SKM-1 (cell line): ENCODE measurements at regions not wholly inside any gene's neighbourhood (a gene's known extent, or its start where the extent isn't known, plus 50 kb on each side); places are given as distances from the start of the nearest gene placed in this dataset.

ENCODE experiments used
- DNase-seq: peaks from one replicate; lab custom pipeline; 2025; ENCODE audit not compliant: unreplicated experiment; lab: John Stamatoyannopoulos, UW

DNA sequence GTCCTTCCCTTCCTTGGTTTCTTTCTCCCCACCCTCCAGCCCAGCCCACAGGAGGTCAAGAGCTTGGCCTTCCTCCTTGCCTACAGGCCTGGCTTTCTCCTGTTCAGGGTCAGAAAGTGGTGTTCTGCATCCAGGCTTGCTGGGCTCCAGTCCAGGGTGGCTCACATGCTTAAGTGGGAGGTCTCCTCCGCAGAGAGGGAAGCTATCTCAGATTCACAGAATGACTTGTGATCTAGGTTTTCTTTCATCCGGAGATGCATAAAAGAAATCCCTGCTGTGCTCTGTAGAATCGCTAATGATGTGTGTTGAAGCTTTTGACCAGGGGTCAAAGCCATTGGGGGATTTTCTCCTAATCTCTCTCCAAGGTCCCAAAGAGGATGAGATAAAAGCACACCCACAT, 382.3 kb upstream of the EEF2KMT start:
- DNase-seq = no peak

DNA sequence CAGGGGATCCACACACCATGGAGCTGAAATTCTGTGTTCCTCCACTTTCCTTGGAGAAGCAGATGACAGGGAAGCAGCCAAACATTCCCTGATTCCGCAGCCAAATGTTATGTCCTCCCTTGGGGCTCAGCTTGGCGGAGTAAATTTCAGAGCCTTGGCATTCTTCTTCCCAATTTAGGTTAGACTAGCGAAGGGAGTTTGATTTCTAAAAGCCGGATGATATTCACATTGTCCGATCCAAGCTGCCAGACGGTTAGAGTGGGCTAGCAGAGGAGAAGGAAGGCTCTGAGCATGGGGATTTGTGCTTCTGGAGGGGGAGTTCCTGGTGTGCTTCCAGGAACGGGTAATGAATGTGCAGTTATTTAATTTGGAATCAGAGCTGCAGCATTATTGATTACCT, 380.4 kb upstream of the EEF2KMT start:
- DNase-seq = no peak

DNA sequence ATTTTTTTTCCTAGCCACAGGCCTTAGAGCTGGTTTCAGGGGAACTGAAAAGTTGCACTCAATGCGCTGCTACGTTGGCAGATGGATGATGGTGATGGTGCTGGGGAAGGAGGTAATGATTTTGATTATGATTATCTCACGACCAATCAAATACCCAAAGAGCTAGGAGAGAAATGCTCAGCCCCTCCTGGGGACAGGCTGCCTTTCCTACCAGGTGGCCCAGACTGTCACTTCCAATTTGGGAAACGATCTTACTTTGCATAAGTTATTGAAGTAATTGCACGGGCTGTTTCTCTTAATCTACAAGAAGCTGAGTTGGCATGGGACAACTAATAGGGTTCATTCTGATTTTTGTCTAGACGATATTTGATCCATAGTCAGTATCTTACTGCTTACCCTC, 379.7 kb upstream of the EEF2KMT start:
- DNase-seq = no peak

DNA sequence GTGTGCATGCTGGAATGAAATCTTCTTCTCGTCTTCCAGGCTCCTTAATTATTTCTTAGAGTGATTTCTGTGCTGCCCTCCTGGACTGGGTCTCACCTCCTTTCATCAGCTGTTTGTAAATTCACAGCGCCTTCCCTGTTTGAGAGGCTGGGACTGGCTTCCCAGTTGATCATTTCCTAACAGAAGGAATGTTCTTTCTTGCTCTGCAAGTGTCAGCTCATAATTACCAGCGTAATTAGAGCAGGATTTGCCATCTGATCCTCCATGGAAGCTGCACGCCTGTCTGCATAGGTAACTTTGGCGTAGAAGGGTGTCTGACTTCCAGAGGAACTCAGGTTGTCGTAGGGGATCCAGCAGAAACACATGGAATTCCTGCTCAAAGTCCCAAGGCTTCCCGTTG, 375.0 kb upstream of the EEF2KMT start:
- no peak for DNase-seq

DNA sequence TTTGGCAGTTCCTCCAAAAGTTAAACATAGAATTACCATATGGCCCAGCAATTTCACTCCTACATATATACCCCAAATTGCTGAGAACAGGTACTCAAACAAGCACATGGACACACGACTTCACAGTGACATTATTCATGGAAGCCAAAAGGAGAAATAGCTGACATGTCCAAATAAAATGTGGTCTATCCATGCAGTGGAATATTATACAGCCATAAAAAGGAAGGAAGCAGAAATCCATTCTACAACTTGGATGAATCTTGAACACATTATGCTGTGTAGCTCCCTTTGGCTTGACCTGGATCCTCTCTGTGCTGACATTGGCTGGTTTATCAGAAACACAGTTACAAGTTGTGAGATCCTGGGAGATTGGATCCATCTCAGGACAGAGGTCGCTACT, 370.9 kb upstream of the EEF2KMT start:
- DNase-seq = no peak

DNA sequence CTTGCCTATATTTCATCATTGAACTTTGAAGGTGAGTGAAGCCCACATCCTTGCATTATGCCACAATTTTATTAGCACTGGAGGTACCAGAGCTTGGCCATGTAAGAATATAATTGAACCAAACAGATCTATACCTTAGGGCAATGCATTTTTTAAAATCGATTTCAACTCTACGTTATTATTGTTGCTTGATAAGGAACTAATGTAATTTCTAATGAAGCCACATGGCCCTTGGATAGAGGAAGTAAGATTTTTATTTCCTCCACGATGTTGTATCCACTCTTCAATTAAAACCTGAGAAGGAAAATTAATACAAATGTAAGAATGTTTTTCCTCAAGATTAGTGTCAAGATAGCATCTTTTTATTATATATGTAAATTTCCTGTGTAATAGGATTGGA, 370.0 kb upstream of the EEF2KMT start:
- DNase-seq = no peak

DNA sequence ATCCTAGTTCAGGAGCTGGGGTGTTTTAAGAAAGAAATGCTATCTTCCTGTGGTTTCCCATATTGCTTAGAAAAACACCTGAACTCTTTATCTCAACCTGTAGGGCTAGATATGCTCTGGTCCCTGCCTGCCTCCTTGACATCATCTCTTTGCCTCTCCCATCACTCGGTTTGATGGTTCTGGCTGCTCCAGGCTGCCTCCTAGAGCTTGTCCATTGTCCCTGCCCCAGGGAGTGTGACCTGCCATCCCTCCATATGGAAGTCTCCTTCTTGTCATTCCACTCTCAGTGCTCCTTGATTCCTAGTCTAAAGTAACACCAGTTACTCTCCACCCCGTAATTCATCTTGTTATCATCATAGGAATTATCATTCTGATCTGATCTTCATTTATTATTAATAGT, 369.0 kb upstream of the EEF2KMT start:
- DNase-seq = no peak

DNA sequence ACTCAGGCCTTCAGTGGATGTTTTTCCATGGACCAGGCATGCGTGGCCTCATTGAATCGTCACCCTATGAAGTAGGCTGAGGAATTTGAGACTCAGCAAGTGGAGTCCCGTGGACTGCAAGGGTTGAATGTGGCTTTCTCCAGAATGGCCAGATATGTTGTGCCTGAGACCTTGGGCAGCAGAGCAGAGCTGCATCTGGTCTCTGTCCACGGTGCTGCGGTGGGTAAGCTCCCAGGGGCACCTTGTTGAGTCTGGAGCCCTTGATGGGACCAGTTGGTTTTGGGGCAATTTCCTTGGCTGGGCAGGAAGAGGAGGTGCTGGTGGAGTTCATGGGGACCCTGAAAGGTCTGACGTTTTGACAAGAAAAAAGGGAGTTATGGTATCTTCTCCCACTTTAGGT, 368.1 kb upstream of the EEF2KMT start:
- no peak for DNase-seq

DNA sequence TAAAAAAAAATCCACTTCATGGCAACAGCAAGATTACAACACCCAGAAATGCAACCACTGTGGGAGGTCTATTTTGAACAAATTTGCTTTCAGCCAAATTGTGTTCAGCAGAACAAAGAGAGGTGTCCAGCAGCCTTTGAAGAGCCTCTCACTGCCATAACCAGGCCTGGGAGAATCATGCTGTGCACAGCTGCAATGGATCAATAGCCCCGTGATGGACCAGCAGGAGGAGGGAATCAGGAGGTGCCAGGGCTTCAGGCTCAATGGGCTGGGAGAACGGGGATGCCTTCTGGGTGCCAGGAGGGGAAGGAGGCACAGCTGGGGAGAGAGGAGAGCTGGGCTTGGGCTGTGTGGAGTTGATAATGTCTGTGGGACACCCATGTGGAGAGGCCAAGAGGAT, 366.2 kb upstream of the EEF2KMT start:
- DNase-seq = no peak

DNA sequence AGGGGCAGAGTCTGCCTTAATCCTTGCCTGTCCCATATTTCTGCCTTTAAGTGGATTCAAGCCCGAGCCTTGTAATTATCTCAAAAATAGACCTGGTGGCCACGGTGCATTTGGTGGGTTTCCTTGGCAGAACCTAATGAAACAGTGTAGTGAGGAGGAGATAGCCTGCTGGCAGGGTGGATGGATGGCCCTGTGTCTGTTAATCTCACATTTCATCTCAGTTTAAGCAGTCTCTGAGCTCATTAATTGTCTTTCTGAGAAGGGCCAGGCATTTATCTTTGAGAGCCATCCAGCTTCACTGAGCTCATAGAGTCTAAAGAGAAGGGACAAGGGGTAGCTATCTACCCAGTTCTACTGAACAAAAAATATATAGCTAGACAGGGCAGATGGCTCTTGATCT, 364.0 kb upstream of the EEF2KMT start:
- no peak for DNase-seq

DNA sequence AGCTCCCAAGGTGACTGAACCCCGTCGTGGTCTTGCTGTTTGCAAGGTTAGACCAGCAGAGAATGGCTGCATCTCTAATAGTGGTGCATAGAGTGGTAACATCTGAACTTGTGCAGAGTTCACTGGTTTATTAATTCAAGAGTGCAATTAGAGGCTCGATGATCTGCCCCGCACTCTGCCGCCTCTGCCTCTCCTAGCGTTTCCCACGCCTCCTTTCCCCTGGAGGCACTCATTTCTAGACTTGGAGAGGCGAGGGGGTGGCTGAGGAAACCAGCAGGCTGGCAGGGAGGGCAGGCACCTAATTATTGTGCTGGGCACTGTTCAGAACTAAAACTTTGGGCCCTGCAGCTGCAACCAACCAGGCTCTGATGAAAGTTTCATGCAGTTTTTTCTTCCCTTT, 363.5 kb upstream of the EEF2KMT start:
- no peak for DNase-seq

DNA sequence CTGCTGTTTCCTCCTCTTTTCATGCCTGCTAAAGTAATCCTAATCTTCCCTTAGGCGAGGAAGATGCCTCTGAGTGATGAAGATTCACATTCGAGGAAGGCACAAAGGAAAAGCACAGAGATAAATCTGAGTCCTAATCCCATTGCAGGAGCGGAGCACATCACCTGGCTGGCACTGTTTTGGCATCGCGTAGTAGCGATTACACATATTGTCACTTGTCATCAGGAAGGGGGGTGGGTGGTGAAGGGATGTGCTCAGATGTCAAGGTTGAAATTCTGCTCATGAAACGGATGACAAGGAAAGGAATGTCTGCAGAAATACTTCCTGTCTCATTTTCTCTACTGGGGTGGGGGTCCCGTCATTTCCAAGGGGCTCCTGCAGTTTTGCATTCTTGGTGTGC, 363.1 kb upstream of the EEF2KMT start:
- DNase-seq = no peak

DNA sequence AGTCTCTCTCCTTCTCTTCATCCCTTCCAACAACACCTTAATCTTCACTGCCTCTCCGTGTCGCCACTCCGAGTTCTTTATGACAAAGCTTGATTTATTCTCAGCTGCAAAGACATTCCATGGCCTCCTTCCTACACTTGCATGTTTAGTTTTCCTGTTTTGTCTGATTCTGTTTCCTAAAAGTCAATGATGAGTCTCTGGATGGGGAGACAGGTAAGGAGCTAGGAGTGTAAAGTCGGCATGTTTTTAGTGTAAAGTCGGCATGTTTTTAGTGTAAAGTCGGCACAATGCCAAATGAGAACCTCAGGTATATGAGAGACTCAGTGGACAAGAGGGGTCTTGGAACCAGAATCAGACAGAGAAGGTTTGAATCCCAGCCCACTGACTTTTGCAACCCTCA, 362.3 kb upstream of the EEF2KMT start:
- DNase-seq = no peak

DNA sequence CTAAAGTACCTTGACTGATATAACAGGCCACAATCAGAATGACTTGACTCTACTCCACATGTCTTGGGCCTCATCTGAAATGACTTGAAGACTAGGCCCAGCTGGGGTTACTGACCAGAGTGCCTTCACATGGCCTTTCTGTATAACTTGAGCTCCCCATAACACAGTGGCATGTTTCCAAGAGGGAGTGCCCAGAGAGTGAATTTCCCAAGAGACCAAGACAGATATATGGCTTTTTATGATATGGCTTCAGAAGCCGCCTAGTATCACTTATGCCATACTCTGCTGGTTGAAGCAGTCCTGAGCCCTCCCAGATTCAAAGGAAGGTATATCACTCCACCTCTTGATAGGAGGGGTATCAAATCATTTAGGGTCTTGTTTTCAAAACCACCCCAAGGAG, 357.5 kb upstream of the EEF2KMT start:
- DNase-seq = no peak

DNA sequence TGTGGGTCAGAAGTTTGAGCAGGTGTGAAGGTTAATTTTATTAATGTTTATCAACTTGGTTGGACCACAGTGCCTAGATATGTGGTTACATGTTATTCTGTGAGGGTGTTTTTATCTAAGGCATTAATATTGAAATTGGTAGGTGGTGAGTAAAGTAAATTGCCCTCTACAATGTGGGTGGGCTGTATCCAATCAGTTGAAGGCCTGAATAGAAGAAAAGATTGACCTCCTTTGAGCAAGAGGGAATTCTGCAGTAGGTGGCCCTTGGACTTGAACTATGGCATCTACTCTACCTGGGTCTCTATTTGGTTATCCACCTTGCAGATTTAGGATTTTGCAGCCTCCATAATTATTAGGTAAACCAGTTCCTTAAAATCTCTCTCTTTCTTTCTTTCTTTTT, 356.8 kb upstream of the EEF2KMT start:
- DNase-seq = no peak

DNA sequence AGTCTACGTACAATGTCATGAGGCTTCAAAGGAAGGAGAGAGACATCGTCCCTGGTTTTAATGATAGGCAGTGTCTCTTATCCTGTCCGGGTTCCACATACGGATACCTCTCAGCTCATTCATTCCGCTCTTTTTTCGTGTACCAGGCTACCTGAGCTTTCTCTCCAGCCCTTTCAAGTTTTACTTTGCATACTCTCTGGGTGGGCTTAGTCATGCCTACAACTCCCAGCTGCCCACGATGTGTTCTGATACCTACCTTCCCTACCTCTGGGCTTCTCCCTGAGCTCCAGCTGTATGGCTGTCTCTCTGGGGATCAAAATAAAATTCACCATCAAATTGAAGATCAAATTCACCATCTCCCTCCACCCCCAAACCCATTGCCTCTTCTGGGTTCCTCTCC, 354.0 kb upstream of the EEF2KMT start:
- DNase-seq = no peak

DNA sequence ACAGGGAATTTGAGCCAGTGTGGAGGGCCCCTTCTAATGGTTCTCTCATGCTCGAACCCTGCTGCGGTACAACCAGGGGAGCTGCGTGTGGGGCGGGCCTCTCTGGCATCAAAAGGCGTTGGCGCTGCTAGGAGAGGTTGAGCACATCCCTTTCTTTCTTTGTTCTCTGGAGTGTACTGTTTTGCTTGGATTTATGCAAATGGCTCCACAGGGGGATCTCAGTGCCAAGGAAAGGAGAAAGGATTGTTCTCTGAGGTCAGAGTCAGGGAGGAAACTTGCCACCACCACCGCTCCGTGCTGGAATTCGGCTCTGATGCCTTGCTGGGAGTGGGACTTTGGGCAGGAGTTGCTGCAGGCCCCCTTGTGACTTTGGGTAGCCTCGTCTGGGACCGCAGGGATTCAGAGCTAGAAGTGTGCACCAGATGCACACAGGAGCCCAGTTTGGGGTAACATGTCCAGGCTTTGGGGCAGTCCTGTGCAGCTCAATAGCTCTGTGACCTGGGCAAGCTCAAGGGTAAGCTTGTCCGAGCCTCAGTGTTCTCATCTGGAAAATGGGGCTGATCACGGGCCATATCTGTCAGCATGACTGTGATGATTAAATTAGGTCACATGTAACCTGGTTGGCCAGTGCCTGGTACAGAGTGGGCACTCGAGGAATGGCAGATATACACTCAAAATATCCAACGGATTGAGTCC, 353.0 kb upstream of the EEF2KMT start:
- DNase-seq = no peak

DNA sequence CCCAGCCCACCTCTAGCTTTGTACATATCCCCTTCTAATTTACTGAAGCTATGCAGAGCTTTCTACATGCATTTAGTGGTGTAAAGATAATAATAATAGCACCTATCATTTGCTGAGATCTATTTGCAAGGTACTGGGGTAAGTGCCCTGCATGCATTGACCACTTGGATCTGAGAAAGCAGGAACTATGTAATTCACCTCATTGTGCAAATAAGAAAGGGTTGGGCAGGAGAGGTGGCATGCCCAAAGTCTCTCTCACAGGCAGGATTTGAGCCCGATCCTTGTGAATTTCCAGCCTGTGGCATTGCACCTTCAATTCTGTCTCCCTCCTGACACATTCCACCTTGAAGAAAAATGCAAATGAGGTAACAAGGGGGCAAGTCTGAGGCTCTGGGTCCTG, 352.3 kb upstream of the EEF2KMT start:
- DNase-seq = no peak

DNA sequence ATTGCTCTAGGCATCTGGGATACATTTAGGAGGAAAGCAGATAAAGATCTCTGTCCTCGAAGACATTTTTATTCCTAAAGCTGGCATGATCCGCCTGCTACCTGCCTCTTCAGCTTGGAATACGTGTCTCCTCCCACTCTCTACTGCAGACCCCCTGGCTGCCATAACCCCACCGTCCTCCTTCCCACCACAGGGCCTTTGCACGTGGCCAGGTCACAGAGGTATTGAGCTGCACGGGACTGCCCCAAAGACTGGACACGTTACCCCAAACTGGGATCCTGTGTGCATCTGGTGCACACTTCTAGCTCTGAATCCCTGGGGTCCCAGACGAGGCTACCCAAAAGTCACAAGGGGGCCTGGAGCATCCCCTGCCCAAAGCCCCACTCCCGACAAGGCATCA, 351.2 kb upstream of the EEF2KMT start:
- no peak for DNase-seq

DNA sequence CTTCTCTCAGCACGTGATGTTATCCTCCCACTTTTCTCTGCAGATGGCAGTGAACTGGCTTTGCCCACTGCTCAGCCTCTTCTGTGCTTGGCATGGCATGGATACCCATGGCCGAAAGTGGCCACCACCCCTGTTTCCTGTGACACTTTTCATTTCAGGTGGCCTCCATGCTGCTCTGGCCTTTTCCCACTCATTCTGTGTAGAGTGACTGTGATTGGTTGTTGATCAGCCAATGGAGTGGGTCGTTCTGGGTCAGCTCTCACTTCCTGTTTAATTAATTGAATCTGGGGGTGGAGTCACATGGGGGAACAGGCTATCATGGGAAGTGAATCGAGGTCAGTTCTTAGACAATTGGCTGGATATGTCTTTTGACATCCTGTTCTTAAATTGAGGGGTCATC, 350.1 kb upstream of the EEF2KMT start:
- no peak for DNase-seq

DNA sequence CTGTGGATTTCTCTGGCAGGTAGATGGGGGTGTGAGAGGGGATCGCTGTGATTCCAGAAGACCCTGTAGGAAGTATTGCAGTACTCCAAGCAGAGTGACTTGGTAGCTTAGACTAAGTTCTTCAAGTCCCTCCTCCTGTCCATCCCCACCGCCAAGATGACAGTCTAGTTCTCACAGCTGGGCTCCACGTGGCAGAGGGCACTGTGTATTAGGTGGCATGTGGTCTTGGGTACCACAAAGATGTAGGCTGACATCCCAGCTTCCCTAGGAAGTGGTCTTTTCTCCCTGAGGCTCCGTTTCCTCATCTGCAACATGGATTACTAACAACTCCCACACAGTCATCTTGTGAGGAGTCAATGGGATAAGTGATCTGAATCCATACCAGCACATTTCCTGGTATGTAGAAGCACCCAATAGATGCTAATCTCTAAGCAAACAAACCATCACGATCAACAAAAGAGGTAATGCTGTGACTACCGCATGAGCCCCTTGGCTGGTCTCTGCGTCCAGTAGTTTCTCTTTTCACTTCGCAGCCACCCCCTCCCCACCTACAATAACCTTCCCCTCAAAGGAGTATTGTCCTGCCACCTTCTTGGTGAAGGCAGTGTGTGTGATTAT, 349.1 kb upstream of the EEF2KMT start:
- DNase-seq = no peak

DNA sequence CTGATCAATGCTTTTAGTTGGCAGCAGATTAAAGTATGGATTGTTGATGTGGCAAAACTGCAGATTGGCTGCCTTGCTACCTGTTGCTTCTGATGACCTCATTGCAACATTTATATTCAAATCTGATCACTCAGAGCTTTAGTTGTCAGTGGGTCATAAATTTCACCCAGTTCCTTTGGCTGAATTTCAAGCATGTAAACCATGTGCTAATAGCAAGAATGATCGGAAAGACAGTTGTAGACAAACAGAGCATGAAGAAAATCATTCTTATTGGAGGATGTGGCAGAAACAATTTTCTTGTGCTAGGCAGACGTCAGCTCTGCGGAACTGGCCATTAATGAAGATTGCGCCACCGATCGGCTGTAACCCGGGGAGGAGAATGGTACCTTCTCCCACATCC, 346.6 kb upstream of the EEF2KMT start:
- DNase-seq = no peak

DNA sequence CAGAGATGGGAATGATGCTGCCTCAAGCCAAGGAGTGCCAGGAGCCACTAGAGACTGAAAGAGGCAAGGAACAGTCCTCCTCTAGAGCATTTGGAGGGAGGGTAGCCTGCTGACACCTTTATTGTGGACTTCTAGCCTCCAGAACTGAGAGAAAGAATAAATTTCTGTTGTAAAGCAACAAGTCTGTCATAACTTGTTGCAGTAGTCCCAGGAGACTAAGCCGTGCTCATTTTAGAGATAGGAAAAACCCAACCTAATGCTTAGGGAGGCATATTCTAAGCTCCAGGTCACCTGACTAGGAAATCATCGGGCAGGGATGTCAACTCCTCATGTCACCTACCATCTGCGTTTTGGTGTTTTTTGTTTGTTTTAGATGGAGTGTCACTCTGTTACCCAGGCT, 345.4 kb upstream of the EEF2KMT start:
- no peak for DNase-seq
